GM06990 (cell line): ENCODE measurements at regions not wholly inside any gene's neighbourhood (a gene's known extent, or its start where the extent isn't known, plus 50 kb on each side); places are given as distances from the start of the nearest gene placed in this dataset.

Experiments
- DNase-seq: peaks from one replicate; pipeline ENCODE4 v3.0.0-alpha.2; 2011; ENCODE audit not compliant: insufficient read length; ENCODE audit errors: extremely low read depth
- H3K27me3 ChIP-seq: replicated peaks from 2 replicates; pipeline ENCODE4 v1.6.0; 2011; ENCODE audit warnings: low read length; ENCODE audit not compliant: control insufficient read depth, insufficient read depth
- H3K36me3 ChIP-seq: 2 replicates; pipeline ENCODE4 v1.5.1; 2011; ENCODE audit warnings: low read length; ENCODE audit not compliant: control insufficient read depth, insufficient read depth
- H3K4me3 ChIP-seq: replicated peaks from 2 replicates; pipeline ENCODE4 v1.5.1; 2011; ENCODE audit warnings: low read depth, mild to moderate bottlenecking, control low read depth, low read length
- CTCF ChIP-seq: IDR thresholded peaks from 2 replicates; pipeline ENCODE4 v1.5.1; 2011; ENCODE audit warnings: low read length, control low read depth, mild to moderate bottlenecking, inconsistent platforms; ENCODE audit not compliant: insufficient read depth, poor library complexity, severe bottlenecking

- Histone ChIP-seq H3K36me3 (no peaks in the 10 kb centered on the region), H3K27me3 (no peaks in the 10 kb centered on the region), H3K4me3 (no peak overlapping the region)
- DNase-seq, result no peak
- no peak for TF ChIP-seq CTCF
Observed at GRCh38 chr1:193951984-193952383, 765.6 kb upstream of the B3GALT2 start.

GRCh38 chr1:193944454-193944853, 758.0 kb upstream of the B3GALT2 start:
- Histone ChIP-seq H3K36me3 (no peaks in the 10 kb centered on the region), H3K4me3 (no peak overlapping the region), H3K27me3 (no peaks in the 10 kb centered on the region)
- no peak for TF ChIP-seq CTCF
- DNase-seq, result no peak

- DNase-seq, result no peak
- H3K4me3 ChIP-seq, result no peak overlapping the region
- H3K36me3 ChIP-seq, result no peaks in the 10 kb centered on the region
- no peaks in the 10 kb centered on the region for H3K27me3 ChIP-seq
- TF ChIP-seq CTCF, result no peak
Observed at GRCh38 chr1:193940176-193940575, 753.8 kb upstream of the B3GALT2 start.

GRCh38 chr1:193939585-193939984, 753.2 kb upstream of the B3GALT2 start:
- no peak for DNase-seq
- Histone ChIP-seq H3K36me3 (no peaks in the 10 kb centered on the region), H3K27me3 (no peaks in the 10 kb centered on the region), H3K4me3 (no peak overlapping the region)
- no peak for TF ChIP-seq CTCF

- H3K36me3 ChIP-seq, result no peaks in the 10 kb centered on the region
- DNase-seq, result no peak
- TF ChIP-seq CTCF, result no peak
- no peak overlapping the region for H3K4me3 ChIP-seq
- no peaks in the 10 kb centered on the region for H3K27me3 ChIP-seq
Observed at GRCh38 chr1:193937308-193937707, 750.9 kb upstream of the B3GALT2 start.

GRCh38 chr1:193932979-193933378, 746.6 kb upstream of the B3GALT2 start:
- no peak for DNase-seq
- no peak for TF ChIP-seq CTCF
- H3K4me3 ChIP-seq, result no peak overlapping the region
- H3K27me3 ChIP-seq, result no peaks in the 10 kb centered on the region
- H3K36me3 ChIP-seq, result no peaks in the 10 kb centered on the region
